22Rv1 (cell line): ENCODE measurements at regions not wholly inside any gene's neighbourhood (a gene's known extent, or its start where the extent isn't known, plus 50 kb on each side); places are given as distances from the start of the nearest gene placed in this dataset.

Source experiments
- ZFX ChIP-seq: fragments of 450-650 bp; IDR thresholded peaks from 2 replicates; pipeline ENCODE4 v1.6.1; 2017; ENCODE audit warnings: antibody characterized with exemption, borderline replicate concordance
- TF ChIP-seq, protein P1 (sequence below): fragments of 450-650 bp; IDR thresholded peaks from 2 replicates; pipeline ENCODE4 v1.5.1; 2017; ENCODE audit warnings: mild to moderate bottlenecking

DNA sequence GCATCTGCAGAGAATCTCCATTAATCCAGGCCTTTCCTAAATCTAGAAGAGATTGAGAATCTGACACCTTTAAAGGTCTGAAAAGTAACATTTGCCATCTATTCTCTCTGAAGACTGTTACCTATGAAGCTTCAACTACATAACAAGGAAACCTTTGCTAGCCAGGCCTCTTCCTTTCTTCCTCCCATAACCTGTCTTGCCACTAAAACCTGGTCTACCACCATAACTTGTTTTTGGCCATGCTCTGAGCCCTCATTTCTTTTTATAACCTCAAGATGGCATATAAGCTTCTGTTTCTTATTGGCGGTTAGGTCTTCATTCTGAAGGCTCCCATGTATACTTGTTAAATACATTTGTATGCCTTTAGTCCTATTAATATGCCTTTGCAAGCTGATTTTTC lies 348.4 kb upstream of the MEOX2 start:
- TF ChIP-seq, protein P1, sequence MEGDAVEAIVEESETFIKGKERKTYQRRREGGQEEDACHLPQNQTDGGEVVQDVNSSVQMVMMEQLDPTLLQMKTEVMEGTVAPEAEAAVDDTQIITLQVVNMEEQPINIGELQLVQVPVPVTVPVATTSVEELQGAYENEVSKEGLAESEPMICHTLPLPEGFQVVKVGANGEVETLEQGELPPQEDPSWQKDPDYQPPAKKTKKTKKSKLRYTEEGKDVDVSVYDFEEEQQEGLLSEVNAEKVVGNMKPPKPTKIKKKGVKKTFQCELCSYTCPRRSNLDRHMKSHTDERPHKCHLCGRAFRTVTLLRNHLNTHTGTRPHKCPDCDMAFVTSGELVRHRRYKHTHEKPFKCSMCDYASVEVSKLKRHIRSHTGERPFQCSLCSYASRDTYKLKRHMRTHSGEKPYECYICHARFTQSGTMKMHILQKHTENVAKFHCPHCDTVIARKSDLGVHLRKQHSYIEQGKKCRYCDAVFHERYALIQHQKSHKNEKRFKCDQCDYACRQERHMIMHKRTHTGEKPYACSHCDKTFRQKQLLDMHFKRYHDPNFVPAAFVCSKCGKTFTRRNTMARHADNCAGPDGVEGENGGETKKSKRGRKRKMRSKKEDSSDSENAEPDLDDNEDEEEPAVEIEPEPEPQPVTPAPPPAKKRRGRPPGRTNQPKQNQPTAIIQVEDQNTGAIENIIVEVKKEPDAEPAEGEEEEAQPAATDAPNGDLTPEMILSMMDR = no peak
- TF ChIP-seq ZFX = no peak
